NCI-H2171 (cell line): ENCODE measurements at regions not wholly inside any gene's neighbourhood (a gene's known extent, or its start where the extent isn't known, plus 50 kb on each side); places are given as distances from the start of the nearest gene placed in this dataset.

ENCODE experiments used
- DNase-seq: peaks from one replicate; lab custom pipeline; 2025; lab: John Stamatoyannopoulos, UW

DNA sequence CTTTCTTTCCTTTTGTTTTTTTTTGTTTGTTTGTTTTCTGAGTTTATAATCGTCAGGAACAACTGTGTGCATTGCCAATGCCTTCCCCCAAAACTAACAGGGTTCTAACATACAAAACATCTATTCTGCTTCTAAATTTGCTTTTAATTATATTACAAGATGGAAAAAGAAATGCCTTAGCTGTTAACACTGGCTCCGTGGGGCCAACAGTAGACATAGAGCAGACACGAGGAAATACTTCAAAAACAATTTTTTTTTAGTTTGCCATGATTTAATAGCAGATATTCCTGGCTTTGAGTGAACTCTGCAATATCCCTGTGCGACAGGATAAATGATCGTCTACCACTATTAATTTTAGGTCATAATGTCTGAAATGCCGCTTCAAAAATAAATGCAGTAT is 153.3 kb upstream of the HNRNPA3 start:
- DNase-seq = no peak

GRCh38 chr2:177063331-177063730 is 149.3 kb upstream of the HNRNPA3 start:
- no peak for DNase-seq

DNA sequence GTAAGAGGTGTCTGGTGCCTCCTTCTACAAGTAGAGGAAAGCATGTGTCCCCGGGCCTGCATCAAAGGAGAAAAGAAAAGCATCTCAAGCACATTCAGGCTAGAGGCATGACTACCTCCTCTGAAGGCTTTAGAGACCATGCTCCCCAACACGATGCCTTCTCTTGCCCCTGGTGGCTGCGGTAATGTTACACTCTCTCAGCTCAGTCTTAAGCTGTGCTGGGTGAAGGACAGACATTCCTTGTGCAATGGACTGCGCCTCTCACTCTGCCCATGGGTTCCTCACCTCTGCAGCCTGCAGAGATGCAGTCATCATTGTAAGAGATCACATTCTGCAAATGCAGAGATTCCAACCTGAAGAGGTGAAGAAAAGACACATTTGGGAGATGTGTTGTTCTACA is 148.2 kb upstream of the HNRNPA3 start:
- no peak for DNase-seq

- DNase-seq = no peak
These were observed 143.6 kb upstream of the HNRNPA3 start for GRCh38 chr2:177068967-177069366.

DNA sequence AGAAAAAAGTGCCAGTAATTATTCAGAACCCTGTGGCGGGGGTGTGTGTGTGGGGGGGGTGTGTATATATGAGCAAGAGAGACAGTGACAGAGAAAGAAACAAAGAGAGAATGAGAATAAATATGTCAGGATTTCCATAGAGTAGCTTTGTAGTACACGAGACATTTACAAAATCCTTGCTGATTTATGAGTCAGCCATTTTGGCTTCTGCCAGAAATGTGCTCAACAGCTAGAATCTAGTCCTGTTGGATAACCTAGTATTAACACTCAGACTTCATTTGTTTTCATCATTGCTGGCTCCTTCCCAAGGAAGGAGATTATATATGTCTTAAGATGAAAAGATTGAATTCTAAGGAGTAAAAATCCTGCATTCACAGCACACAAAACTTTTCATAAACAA is 140.5 kb upstream of the HNRNPA3 start:
- no peak for DNase-seq

DNA sequence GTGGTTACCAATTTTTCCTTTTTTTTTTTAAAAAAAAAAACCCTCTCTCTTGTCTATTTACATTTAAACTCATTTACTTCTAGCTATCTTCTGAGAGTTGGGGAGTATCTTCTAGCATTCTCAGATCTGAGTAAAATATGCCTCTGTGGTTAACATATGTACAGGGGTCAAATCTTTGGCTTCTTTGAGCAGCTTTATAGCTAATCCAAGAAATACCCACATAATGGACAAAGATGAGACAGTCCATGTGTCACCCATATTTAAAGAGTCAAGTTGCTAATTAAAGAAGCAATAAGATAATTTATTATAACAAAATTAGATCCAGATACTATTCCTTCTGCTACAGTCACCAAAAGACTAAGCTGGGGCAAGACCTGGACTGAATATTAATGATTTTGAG is 139.0 kb upstream of the HNRNPA3 start:
- DNase-seq = no peak

GRCh38 chr2:177074099-177074710 is 138.4 kb upstream of the HNRNPA3 start:
- no peak for DNase-seq

- DNase-seq = no peak
These were observed 137.3 kb upstream of the HNRNPA3 start for GRCh38 chr2:177075254-177075653.

GRCh38 chr2:177076636-177077179 is 135.9 kb upstream of the HNRNPA3 start:
- DNase-seq = no peak

DNA sequence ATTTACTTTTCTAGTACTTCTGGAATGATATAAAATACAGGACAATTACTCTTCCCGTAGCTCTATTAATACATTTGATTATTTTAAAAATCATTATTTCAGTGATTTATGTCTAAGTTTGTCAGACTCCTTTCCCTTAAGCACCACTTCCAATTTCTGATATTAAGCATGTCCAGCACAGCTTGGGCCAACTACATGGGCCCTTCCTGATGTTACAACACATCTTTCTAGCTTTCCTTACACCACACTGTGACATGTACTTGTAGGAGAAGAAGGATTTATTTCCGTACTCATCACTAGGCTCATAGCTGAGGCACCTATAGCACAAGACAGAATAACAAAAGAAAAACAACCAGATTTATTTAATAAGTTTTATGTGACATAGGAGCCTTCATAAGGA is 134.8 kb upstream of the HNRNPA3 start:
- no peak for DNase-seq

DNA sequence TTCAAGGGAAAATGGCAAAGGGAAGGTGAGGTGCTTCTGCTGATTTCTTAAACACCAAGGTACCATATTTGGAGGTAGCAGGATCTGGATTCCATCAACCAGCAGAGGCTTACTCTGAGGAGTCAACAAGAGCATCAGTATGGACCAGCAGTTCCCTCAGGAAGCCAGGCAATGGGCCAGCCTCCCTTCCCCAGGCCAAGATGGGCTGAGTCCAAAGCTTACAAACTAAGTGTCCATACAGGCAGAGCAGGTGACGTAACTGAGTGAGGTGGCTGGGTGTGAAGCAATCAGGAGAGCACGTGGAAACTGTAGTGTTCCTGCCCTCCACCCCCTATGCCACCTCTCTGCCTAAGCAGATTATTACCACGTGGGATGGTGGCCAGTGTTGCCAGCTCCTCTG is 134.2 kb upstream of the HNRNPA3 start:
- DNase-seq = no peak

- DNase-seq = no peak
These were observed 133.7 kb upstream of the HNRNPA3 start for GRCh38 chr2:177078855-177079254.

DNA sequence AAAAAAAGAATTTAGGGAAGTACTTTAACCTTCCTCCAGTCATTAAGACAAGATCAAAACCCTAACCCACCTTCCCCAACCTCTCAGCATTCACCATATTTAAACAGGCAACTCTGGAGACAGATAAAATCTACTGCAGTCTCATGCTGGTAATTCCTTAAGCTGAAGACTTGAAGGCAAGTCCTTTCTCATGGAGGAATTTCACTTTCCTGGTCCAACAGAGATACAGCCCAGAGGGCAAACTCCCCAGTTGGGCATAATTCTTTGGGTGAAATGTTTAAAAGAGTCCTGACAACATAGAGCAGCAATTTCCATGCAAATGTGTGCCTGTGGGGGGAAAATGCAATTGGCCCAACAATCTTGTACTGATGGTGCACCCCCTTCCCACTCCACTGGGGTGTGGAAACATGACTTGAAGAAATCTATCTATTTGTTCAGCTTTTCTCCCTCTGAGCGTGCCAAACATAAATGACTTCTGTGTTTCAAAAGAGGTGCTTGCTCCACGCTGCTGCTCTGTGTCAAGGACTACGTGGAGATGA is 131.8 kb upstream of the HNRNPA3 start:
- DNase-seq = no peak

- no peak for DNase-seq
These were observed 128.0 kb upstream of the HNRNPA3 start for GRCh38 chr2:177084607-177085006.

- DNase-seq = no peak
These were observed 124.1 kb upstream of the HNRNPA3 start for GRCh38 chr2:177088529-177088928.

DNA sequence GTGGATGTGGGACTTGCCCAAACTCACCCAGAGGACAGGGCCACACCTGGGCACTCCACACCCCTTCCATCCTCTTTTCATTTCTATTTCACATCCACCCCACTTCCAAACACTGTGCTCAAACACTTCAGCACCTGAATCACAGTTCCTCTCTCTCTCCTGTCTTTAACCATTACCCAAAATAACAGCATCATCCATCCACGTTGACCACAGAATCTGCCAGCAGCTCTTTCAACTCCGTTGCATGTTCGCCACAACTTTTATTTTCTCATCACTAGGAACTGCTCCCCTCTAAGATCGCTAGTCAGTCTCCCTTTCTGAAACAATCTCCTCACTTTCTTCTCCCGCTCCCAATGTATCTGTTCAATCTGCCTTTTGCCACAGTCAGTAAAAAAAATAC is 121.6 kb upstream of the HNRNPA3 start:
- no peak for DNase-seq

DNA sequence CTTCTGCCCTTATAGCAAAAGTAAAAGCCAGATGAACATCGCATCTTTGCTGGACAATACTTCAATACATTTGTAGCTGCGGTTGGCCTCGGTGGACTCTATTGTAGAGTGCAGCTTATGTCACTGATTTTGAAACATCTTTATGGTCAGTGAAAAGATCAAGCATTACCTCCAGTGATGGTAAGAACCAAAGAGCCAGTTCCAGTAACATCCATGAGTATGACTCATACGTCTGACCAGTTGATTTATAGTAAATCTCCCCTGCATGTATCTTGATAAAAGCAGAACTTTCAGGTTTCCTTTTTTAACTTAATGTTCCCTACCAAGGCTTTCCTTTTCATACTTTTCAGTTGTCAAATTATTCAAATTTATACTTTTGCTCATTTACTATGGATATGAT is 119.2 kb upstream of the HNRNPA3 start:
- no peak for DNase-seq

DNA sequence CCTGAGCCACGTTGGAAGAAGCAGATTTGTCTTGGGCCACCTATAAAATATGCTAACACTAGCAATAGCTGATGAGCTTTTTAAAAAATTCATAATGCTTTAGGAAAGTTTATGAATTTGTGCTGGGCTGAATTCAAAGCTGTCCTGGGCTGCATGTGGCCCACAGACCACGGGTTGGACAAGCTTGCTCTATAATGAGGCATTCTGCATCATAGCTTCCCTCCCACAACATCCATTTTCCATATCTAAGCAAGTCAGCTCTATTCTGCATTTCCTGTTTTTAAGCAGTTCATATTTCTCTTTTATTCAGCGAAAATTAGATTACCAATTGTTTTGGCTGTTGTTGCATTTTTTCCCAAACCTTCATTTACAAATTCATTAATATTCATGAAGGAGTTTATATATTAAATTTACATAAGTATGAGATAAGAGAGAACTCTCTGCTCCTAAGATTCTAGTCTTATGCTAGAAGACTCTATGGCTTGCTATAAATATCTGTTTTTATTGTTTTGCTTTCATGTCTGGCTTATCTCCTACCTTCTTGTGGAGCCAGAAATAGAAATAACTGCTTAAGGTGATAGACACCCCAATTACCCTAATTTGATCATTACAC is 114.5 kb upstream of the HNRNPA3 start:
- DNase-seq = no peak

DNA sequence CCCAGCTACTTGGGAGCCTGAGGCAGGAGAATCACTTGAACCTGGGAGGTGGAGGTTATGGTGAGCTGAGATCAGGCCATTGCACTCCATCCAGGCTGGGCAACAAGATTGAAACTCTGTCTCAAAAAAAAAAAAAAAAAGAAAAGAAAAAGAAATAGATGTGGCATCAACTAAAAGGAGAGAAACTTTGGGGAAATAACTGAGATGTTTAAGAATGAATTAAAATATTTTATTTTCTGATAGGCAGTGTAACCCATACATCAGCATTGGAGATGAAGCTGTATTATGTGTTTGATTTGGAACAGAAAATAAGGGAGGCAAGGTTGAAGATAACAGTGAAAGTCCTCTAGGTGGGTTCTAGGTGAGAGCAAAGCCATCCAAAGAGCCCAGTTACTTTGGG is 110.7 kb upstream of the HNRNPA3 start:
- no peak for DNase-seq

DNA sequence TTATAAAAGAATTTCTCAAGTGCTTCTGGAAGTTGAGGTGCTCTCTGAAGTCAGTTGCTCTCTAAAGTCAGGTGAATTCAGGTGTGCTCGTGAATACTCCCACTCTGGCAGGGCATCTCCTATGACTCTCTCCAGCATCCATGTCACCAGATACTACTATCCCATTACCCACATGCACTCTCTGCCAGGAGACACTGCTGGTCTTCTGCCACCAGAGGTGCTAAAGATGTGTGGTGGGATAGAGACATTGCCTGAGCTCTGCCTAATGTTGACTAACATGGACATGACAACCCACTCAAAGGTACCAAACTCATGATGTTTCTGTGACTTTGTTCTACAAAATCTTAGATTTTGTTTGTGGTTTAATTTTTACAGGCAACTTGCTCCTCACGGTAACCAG is 106.4 kb upstream of the HNRNPA3 start:
- no peak for DNase-seq

DNA sequence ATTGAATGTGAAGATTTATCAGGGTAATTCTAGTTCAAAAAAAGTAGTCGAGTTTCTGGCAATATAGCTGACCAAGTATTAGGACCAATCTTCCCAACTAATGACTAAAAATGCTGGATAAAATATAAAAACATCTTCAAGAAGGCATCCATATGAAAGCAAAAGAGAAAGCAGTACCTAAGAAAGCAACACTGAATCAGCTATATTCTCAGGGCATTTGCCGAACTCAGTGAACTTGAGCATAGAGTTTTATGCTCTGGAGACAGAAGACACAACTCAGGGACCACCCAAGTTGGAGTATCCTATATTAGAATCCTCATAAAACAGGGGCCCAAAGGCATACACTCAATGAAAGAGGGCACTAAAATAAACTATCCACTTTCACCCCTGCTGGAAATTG is 103.7 kb upstream of the HNRNPA3 start:
- no peak for DNase-seq

GRCh38 chr2:177114712-177115111 is 97.9 kb upstream of the HNRNPA3 start:
- DNase-seq = no peak

GRCh38 chr2:177117755-177118154 is 94.8 kb upstream of the HNRNPA3 start:
- no peak for DNase-seq

GRCh38 chr2:177118636-177119035 is 94.0 kb upstream of the HNRNPA3 start:
- DNase-seq = peak; percentile 39
